NB4 (cell line): ENCODE measurements at regions not wholly inside any gene's neighbourhood (a gene's known extent, or its start where the extent isn't known, plus 50 kb on each side); places are given as distances from the start of the nearest gene placed in this dataset.

Source experiments
- DNase-seq: peaks from one replicate; pipeline ENCODE4 v3.0.0; 2010; ENCODE audit warnings: low read depth
- H3K4me3 ChIP-seq: one replicate; pipeline ENCODE4 v1.5.1; 2011; ENCODE audit warnings: mild to moderate bottlenecking, low read depth, low read length, moderate library complexity
- CTCF ChIP-seq: IDR thresholded peaks from one replicate; pipeline ENCODE4 v1.5.1; 2012; ENCODE audit warnings: low read depth, low read length
- MAX ChIP-seq: IDR thresholded peaks from 2 replicates; pipeline ENCODE4 v1.6.1; 2011; ENCODE audit warnings: low read depth, low read length
- MYC ChIP-seq: IDR thresholded peaks from 2 replicates; pipeline ENCODE4 v1.6.1; 2011; ENCODE audit warnings: low read depth, low read length
- POLR2A ChIP-seq: IDR thresholded peaks from 2 replicates; pipeline ENCODE4 v1.6.1; 2011; ENCODE audit warnings: mild to moderate bottlenecking; ENCODE audit not compliant: insufficient read length; ENCODE audit errors: extremely low read depth

DNA sequence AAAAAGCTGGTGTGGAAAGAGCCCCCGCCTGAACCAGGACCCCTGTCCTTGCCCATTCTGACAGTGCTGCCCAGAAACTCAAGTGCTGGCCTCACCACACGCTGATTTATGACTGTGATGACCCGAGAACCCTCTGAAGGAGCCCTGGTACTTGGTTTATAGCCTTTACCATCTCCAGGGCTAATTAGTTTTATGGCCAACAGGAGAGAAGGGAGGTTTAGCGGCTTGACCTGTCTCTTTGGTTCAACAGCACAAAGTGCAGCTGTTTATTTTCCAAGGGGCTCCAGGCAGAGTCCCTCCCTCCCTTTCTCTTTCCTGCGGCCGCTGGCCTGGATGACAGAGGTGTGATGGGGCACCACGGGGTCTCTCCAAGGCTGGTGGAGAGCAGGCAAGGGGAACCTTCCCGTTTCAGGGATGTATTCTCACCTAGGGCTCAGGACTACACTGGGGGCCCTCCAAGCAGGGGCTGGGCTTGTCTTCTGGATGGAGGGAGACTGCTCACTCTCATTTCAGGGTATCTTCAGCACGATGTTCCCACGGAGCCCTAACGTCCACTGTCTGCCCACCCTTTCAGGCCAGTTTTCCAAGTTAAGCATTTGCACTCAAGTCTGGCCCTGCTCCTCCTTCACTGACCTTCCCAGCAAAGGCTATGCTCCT lies 174.2 kb upstream of the GLI2 start:
- H3K4me3 ChIP-seq, result no peak overlapping the region
- TF ChIP-seq MYC (no peak), POLR2A (no peak), MAX (no peak), CTCF (no peak)
- no peak for DNase-seq

DNA sequence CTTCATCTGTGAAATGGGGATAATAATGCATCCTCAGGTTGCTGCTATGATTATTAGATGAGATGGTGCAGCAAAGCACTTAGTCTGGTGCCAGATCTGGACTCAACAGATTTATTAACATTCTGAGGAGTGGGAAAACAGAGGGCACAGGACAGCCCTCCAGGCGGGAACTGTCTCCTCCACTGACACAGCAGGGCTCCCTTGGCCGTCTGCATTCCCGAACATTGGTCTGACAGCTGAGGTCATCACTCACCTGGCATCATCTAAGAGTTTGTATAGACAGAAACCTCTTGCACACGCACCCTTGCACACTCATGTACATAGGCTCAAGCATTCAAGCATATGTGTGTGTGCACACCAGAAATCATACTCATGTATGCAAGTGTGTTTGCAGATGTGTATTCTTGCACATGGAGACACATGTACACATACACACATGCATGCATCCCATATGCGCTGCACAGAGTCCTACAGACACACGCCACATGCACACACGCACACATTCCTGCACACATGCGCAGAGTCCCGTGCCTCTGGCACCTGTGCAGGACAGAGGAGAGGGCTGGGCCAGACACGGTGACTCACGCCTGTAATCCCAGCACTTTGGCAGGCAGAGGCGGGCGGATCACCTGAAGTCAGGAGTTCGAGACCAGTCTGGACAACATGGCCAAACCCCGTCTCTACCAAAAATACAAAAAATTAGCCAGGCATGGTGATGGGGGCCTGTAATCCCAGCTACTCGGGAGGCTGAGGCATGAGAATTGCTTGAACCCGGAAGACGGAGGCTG lies 173.3 kb upstream of the GLI2 start:
- TF ChIP-seq MAX, result no peak
- TF ChIP-seq CTCF, result no peak
- TF ChIP-seq MYC, result no peak
- TF ChIP-seq POLR2A, result no peak
- no peak for DNase-seq
- no peak overlapping the region for H3K4me3 ChIP-seq

DNA sequence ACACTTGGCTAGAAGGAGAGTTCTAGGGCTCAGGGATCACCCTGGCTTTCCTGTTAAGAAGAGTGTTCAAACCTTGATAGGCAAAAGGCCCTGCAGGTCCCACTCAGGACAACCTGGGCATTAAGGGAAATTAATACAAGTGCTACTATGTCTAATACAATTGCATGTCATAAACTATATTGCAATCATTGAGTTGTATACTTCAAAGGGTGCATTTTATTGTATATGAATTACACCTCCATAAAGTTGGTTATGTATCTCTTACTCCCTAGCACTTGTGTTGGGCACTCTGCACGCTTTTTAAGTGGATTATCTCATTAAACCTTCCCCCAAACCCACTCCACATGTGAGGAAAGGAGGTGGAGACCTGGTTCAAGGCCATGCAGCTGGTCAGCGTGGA lies 172.1 kb upstream of the GLI2 start:
- DNase-seq, result no peak
- no peak overlapping the region for H3K4me3 ChIP-seq
- no peak for TF ChIP-seq CTCF
- TF ChIP-seq MYC, result no peak
- no peak for TF ChIP-seq MAX
- TF ChIP-seq POLR2A, result no peak

- no peak overlapping the region for H3K4me3 ChIP-seq
- no peak for DNase-seq
- no peak for TF ChIP-seq MAX
- no peak for TF ChIP-seq CTCF
- no peak for TF ChIP-seq POLR2A
- TF ChIP-seq MYC, result no peak
Observed at GRCh38 chr2:120564213-120565094, 171.2 kb upstream of the GLI2 start.

DNA sequence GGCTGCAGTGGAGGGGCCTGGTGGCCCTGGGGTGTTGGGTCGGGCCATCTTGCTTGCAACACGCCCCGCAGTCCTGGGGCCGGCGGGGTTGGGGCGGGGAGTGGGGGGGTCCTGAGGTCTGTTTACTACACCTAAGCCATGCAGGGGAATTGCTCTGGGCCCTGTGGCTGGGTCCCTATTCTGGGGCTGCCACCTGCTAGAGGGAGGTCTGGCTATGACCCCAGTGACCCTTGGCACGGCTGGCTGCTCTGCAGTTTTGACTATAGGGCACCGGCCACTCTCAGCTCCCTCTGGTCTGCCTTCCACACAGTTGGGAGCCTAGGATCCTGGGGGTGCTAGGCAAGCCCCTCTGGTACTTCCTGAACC lies 170.6 kb upstream of the GLI2 start:
- H3K4me3 ChIP-seq, result no peak overlapping the region
- no peak for TF ChIP-seq MAX
- no peak for TF ChIP-seq POLR2A
- TF ChIP-seq MYC, result no peak
- no peak for TF ChIP-seq CTCF
- no peak for DNase-seq
